GOT3 (cell line): ENCODE measurements at regions not wholly inside any gene's neighbourhood (a gene's known extent, or its start where the extent isn't known, plus 50 kb on each side); places are given as distances from the start of the nearest gene placed in this dataset.

Experiments used
- DNase-seq: peaks from one replicate; lab custom pipeline; 2025; ENCODE audit warnings: mixed read lengths; lab: John Stamatoyannopoulos, UW

DNA sequence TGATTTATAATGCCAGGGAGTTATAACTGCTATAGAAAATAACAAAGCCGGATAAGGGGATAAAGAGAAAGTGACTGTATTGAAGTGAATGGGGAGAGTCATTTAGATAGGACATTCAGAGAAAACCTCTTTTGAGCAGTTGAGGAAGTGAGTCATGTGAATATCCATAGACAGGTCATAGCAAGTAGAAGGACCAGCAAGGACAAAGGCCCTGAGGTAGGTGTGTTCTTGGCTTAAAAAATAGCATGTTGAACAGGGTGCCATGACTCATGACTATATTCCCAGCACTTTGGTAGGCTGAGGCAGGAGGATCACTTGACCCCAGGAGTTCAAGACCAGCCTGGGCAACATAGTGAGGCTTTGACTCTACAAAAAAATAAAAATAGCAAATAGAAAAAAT lies 51.5 kb upstream of the RAP1B start:
- DNase-seq: no peak

DNA sequence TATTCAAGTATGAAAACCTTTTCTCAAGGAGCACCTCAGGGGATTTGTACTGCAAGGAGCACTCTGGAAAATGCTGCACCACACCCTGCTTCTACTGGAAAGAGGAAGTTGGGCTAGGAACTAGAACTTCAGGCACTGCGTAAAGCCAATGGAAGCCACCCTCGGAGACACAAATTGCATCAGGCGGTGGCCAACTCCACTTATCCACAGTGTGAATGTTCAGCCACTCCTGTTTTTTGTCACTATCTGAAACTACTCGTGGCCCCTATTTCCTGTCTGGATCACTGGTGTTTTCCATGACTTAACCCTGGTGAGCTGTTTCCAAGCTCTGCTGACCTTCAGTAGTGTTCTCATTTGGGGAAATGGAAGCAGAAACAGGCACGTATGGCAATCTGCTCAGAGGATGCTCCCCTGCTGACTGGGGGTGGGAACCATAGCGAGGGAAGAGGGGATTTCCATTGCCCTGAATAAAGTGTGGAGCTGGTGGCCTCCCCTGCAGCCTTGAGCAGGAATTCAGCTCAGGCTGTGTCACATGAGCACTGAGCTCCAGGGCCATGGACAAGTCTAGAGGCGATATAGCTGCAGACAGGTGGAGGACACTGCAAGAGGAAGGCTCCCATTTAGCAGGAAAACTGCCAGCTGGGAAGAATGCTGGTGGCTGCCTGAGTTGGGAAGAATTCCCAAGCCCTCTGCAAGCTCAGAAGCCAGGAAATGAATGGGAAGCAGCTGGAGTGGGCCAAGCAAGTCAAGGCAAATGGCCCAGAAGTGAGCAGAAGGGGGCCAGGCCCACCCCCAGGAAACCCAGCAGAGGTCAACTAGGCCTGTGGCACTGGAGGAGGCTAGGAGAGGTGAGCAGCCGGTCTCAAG lies 50.5 kb upstream of the RAP1B start:
- no peak for DNase-seq

DNA sequence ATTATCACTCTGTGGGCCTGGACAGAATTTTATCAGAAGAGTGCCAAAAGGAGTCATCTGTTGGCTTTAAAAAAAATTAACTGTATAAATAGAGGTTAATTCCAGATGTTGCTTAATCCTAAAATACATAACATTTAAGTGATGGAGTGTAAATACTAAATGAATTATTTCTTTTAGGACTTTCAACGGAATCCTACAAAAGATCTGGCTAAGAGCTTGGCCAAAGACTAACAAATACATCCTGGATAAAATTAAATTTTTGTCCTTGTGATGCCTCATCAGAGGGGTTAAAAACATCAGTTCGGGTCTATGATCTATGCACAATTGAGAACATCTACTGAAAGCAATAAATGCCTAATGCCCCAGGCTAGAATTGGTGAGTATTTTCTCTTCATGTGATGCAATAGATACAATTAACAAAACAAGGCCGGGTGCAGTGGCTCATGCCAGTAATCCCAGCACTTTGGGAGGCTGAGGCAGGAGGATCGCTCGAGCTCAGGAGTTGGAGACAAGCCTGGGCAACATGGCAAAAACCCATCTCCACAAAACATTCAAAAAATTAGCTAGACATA lies 49.8 kb upstream of the RAP1B start:
- no peak for DNase-seq
